ENCODE measurements at regions not wholly inside any gene's neighbourhood (a gene's known extent, or its start where the extent isn't known, plus 50 kb on each side); places are given as distances from the start of the nearest gene placed in this dataset.

DNA sequence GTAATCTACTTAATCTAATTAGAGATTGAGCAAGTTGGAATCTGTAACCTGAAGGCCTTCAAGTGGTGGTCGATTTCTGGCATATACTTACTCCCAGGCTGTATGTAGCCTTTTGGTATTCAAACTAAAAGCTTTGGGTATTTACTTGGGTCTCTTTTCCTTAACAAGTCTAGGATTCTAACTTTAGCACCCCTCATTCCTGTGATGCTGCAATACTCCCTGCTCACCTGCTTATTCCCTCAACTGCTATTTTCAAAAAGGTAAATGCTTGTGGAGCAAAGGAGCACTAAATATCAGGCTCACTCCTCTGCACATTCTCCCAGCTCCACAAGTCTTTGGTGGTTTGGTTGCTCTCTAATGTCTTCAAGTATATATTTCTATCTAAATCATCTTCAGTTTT lies 68.0 kb upstream of the CYYR1 start:
- DNase-seq, result no peak

DNA sequence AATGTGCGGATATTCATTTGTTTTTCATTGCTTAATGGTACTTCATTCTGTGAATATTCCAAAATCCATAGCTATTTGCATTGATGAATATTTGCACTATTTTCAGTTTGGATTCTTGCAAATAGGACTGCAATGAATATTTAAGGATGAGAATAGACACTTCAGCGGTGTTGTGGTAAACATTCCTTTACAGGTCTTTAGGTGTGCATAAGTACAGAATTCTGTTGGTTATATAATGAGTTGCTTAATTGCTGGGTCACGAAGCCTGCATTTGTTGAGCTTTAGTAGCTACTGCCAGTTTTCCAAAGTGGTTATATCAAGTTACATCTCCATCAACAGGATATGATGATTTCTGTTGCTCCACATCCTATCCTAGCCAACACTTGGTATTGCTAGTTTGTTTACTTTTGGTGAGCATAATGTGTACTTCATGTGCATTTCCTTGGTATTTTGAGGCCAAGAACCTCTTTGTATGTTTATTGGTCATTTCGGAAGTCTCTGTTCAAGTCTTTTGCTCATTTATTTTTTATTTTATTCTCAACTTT lies 64.2 kb upstream of the CYYR1 start:
- no peak for DNase-seq

DNA sequence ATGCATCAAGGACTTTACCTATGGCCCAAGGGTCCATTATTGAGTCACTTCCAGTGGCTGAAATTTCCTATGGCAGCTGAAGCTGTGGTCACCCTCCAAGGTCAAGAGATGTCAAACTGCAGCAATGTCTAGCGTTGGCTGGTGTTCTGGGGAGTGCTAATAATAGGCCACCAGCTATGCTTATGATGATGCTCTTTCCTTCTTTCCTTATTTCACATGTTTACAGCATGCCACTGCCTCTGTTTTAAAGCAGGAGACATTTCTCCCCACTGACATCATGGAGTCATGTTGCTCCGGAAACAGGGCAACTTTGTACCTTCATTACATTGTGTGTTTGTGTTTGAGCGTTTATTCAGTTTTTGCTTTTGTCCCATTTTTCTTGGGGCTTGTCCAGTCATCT lies 62.6 kb upstream of the CYYR1 start:
- DNase-seq, result no peak

DNA sequence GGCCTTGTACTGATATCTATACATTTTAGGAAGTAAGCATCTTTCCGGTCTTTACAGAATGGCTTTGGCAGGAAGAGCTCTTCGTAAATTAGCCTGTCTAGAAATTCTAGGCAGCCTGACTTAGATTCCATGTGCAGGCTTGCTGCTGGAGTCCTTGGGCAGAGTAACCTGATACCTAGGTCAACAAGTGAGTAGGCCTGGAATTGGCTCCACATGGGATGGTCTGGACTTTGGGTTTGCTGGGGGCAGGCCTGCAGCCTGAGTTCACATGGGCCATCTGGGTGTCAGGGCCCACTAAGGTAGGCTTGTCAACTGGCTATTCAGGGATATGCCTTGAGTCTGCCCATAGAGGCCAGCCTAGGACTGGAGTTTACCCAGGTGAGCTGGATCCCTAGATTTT lies 59.6 kb upstream of the CYYR1 start:
- no peak for DNase-seq

DNA sequence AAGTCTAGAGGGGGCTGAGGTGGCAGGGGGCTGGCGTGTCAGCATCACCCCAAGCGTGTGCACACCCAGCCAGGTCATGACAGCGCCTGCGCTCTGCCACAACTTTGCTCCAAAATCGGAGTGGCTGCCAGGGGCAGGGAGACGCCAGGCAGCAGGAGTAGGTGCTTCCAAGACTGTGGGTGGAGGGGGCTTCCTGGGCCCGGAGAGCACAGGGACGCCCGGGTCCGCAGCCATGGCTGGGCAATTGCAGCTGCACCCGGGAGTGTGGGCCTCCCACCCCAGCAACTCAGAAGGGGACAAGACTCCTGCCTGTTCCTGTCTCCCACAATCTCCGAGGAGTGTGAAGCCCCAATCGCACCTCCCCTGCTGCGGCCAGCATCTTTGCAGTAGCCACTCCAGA lies 53.1 kb upstream of the CYYR1 start:
- DNase-seq, result no peak

DNA sequence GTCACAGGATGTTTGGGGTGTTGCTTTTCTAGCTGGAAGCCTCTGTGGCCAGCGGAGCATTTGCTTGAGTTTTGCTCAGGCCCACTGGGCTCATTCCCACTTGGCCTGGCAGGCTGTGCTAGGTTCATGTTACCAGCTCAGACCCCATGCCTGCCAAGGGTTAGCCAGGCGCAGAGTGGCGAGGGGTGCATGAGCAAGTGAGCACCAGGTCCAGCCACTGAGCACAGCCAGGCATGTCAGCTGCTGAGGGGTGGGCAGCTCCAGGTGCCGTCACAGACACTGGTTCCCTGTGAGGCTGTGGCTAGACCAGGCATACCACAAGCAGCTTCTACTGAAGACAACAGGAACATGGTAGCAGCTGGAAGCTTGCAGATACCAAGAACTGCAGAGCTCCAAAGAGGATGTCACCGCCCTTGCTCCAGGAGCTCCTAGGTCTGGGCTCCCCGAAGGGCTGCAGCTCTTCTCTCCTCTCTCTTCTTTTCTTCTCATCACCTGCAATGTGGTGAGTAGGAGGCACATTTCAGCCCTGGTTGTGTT lies 52.0 kb upstream of the CYYR1 start:
- DNase-seq, result no peak
